GM18873 (cell line): ENCODE measurements at regions not wholly inside any gene's neighbourhood (a gene's known extent, or its start where the extent isn't known, plus 50 kb on each side); places are given as distances from the start of the nearest gene placed in this dataset.
"Not testable (repeated sequence)": the region's sequence is repeated elsewhere in the genome, so short reads cannot be mapped to it uniquely, and the experiment has no call there.

Source experiments
- ATAC-seq: cut with Tn5 transposase; IDR thresholded peaks from one replicate; pipeline ENCODE4 v1.9.1; 2021; ENCODE audit warnings: mild to moderate bottlenecking, moderate library complexity, moderate number of reproducible peaks; ENCODE audit not compliant: unreplicated experiment, low FRiP score

DNA sequence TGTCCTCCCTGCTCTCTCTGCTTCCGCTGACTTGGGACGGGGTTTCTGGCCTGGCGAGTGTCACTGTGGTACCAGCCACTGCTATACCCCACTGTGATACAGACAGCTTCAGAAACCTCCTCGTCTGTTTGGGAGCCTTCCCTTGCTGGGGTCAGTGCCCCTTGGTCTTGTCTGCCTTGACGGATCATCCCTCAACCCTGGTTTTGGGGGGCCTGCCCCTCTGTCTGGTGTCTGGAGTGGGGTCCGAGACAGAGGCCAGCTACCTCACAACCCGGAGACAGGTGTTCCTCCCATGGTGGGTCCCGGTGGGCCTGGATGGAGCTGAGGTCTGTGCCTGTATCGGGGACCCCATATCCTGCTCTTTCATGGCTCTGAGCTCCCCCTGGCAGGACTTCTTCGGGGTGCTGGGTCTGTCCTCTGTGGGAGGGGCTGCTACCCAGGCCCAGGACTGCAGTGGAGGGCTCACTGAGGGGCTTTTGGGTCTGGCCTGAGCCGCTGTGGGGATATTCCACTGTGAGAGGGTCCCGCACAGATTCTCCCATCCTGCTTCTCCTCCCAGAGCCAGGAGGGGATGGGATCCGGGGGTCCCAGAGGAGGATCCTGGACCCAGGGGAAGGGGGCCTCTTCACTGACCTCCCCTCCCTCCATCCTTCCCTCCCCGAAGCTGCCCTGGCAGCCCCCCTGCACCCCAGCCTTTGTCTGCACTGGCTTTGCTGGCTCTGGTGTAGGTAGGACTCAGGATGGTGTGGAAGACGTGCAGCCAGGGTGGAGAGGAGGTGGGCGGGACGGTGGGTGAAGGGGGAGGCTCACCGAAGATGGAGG is 365.5 kb downstream of the TMEM121 start:
- ATAC-seq: no peak

DNA sequence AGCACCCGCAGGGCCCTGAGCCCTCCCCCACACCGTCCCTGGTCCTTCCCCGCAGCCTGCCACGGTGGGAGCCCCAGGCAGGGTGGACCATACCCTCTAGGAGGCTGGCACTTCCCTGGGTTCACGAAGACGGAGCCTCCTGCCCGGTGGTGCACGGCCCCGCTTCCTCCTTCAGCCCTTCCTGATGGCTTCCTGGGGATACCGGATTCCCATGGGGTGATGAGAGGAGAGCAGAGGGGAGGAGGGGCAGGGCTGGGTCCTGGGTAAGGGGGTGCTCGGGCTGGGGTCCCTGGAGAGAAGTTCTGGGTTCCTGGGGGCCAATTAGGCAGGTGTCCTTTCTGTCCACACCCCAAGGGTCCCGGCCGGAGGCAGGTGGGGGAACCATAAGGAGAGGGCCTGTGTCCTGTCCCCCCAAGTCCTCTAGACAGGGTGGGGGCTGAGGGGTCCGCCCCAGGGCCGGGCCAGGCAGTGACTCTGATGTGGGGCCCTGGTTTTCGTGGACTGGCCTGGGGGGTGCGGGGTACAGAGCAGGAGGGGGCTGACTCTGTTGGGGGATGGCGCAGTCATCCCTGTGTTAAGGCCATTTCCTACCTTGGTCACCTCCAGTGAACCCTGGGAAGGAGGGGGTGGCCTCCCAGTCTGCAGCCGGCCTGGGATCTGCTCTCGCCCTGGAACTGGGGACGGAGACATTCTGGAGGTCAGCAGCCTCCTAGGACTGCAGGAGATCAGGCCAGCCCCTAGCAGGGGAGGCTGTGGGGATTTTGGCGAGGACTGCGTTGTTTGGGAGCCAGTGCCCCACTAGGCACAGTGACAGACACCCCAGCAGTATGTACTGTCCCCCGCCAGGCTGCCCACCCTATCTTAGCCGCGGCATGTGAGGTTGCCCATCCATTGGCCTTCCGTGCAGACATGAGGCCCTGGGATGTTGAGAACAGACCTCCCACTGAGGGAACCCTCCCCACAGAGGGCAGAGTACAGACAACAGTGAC is 366.4 kb downstream of the TMEM121 start:
- not testable (repeated sequence) for ATAC-seq

DNA sequence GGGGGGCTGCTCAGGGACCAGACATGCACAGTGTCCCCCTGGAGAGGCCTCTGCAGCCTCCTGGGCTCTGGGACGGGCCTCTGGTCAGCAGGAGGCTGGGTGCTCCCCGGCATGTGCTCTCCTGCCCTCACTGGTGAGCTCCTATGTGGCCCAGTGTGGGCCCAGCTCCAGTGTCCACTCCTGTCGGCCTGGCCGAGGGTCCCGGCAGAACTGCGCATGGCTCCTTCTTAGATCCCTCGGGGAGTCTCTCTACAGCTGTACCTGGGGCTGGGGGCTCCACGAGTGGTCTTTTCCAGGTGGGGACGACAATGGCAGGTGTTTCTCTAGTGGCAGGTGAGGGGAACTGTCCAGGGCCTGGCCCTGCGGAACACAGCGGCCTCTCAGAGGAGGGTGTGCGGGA is 367.3 kb downstream of the TMEM121 start:
- not testable (repeated sequence) for ATAC-seq

DNA sequence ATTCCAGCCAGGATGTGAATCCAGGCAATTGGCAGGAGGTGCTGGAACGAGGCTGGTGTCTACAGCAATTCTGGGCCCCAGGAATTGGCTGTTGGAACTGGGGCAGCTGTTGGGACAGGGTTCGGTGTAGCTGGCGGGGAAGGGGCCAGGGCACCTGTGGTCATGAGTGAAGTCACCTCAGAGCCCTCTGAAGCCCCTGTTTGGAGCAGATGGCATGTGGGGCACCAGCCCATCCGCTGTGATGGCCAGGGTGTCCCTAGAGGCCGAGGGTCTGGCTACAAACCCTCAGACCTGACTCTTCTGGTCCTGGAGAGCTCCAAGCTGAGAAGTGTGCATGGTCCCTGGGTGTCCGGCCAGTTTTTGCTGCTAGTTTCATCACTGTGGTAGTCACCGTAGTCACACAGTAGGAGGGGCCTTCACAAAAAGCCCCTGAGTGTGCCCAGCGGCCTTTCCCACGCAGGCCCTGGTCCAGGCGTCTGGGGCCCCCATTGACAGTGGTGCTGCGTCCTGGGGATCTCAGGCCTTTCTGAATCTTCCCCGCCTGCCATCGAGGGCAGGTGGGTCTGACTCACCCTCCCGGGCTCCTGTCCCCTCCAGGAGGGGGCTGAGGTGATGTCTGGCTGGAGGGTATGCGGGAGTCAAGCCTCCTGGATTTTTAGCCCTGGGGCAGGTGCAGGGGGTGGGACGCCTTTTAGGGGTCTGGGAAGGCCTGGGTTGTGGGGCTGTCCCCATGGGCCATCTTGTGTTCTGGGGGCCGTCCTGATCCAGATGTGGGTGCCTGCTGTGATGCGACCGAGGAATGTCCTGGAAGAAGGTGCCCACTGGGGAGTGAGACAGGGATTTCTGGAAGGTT is 368.0 kb downstream of the TMEM121 start:
- no peak for ATAC-seq

DNA sequence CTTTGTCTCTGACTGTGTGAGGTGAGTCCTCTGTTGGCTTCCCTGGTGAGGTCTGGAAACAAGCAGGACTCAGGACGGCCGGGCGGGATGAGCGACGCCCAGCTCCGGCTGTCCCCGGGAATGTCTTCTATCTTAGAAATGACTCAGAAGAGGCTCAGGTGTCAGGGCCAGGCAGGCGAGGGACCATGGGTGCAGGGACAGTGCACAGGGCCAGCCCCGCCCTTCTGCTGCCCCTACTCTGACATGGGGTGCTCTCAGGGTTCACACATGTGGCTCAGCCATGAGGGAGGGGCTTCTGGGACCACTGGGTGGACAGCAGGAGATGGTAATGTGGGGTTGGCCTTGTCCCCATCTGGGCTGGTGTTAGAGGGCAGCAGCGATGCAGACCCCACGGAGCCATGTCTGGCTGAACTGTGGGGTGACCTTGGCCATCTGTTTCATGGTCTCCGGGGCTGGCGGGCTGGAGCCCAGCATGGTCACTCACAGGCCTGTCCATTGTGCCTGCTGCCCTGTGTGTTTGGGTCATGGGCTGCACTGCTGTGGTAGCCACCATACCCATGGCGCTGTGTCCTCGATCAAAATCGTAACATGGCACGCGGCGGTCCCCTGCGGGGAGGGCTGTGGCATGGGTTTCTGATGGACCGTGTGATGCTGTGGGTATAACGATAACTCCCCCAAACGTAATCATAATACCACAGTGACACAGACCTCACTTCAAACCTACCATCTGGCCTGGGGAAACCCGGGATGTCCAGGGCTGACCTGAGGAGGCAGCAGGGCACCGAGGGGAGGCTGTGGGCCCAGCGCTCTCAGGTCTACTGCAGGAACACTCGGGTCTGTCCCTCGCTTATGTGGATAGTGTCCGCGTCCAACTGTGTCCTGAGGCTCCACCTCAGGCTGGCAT is 368.8 kb downstream of the TMEM121 start:
- no peak for ATAC-seq

DNA sequence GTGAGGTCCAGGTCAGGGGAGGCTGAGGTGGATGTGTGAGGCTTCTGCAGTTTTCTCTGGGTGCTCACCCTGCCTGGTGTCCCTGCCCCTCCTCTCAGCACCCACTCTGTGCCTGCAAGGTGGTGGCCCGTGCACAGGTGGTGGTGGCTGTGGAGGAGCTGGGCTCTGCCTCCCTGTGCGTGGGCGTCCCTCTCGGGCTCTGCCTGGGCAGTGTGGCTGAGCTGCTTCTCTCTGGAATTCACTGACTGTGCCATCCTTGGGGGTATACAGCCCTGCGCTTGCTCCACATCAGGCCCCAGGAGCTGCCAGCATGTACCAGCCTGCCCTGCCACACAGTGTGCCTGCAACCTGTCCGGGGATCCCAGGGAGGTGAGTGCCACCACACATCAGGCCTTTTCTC is 369.8 kb downstream of the TMEM121 start:
- not testable (repeated sequence) for ATAC-seq

DNA sequence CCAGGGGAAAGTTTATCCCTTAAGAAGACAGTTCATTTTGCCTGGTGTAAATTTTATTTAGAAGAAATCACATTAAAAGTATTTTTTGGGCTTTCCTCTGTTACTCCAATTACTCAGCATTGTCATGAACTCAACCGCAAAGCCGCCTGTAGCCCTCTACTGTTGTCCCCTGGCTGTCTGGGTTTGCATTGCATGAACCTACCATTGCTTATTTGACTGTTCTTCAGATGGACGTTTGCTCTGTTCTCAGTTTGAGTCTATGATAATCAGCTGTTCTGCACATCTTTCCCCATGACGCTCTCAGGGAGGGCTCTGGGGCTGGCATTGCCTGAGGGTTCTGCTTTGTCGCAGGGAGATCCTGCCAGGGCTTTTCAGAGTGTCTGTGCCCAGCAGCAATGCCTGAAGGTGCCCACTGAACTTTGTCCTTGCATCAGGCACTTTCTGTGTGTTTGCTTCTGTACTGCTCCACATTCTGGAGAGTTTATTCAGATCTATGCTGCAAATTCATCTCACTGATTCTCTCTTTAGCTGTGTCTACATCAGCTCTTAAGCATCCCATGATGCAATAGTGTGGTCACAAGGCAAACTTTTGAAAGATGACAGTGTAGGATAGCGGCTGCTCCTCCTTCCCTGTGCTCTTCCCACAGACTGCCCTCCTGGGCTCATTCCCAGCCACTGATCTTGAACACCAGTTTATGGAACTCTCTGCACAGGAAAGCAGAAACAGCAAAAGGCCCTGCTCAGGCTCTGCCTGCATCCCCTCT is 370.8 kb downstream of the TMEM121 start:
- ATAC-seq: not testable (repeated sequence)

DNA sequence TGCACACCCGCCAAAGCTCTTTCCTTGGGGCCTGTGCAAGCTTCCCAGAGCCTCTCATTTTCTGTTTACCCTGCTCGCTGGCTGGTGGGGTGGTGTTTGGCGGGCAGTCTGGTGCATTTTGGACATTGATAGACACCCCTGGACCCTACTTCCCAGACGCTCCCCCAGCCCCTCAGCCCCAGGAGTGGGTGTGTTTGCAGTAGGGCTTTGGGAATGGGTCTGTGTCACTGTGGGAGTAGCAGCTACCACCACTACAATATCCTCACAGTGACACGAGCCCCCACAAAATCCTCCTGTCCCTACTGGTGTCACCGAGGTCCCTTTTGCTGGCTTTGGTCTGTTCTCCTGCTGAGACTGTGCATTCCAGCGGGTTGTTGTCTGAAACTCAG is 371.3 kb downstream of the TMEM121 start:
- no peak for ATAC-seq

DNA sequence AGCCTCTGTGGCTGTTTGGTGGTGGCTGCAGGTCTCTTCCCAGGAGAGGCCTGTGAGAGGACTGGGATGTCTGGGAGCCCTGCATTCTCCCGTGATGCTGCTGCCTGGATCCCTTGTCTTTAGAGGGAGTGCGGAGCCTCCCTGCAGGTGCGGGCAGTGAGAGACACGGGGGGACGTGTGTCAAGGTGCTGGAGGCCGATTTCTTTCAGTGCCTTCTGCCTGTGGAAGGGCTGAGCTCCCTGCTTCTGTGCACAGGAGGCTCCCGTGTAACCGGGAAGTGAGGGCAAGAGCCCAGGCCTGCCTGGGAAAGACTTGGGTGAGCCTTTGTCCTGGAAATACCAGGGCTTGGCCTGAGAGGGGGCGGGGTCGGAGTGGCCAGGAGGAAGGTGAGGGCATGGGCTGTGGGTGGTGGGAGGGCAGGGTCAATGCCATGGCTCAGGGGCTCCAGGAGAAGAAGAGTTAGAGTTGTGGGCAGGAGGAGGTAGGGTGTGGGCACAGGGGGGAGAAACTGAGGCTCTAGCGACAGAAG is 372.2 kb downstream of the TMEM121 start:
- ATAC-seq: no peak

DNA sequence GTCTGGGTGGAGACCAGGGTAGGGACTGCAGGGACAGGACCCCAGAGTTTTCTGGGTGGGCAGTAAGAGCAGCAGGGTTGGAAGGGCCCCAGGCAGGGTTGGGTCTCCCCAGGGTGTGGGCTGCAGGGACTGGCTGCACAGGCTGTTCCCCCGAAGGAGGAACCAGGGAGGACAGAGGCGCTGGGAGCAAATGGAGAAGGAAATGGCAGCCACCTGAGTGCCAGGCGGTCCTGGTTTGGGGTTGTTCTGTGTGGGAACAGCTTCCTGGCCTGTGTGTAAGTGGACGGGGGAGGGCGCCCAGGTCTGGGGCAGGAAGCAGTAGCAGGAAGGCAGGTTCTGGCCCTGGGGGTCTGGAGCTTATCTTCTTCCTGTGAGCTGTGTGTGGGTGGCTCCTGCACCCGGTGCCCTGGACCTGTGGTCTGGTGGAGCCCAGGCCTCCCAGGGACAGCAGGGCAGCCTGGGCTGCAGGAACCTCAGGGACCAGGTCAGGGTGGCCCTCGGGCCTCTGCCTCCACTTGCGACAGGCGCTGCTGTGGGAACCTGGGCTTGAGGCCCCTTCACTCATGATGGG is 372.8 kb downstream of the TMEM121 start:
- ATAC-seq: no peak

DNA sequence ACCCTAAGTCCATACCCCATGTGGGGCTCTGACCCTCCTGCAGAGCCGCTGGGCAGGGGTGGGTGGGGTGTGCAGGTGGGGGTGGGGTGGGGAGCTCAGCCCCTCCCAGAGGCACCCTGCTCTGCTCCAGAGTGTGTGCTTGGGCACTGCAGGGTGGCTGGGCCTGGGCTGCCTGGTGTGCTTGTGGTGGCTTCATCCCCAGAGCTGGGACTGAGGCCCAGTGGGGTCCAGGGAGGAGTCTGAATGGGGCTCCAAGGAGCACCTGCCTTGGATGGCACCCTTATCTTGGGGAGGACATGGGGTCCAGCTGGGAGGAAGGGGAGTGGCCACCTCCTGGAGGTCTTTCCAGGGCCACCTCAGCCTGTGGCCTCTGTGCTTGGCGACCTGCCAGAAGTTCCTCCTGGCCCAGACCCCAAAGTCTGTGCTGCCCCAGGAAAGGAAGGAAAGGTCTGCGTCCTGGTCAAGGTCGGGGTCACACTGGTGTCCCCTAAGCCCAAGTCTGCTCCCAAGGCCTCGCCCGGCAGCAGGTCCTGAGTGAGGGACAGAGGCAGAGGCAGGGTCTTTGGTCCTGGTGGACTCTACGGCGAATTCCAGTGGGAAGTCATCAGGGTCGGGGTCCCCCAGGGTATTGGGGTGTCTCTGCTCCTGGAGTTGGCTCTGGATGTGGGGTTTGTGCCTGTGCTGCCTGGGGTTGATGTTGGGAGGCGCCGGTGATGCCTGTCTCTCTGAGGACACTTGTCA is 373.4 kb downstream of the TMEM121 start:
- no peak for ATAC-seq

DNA sequence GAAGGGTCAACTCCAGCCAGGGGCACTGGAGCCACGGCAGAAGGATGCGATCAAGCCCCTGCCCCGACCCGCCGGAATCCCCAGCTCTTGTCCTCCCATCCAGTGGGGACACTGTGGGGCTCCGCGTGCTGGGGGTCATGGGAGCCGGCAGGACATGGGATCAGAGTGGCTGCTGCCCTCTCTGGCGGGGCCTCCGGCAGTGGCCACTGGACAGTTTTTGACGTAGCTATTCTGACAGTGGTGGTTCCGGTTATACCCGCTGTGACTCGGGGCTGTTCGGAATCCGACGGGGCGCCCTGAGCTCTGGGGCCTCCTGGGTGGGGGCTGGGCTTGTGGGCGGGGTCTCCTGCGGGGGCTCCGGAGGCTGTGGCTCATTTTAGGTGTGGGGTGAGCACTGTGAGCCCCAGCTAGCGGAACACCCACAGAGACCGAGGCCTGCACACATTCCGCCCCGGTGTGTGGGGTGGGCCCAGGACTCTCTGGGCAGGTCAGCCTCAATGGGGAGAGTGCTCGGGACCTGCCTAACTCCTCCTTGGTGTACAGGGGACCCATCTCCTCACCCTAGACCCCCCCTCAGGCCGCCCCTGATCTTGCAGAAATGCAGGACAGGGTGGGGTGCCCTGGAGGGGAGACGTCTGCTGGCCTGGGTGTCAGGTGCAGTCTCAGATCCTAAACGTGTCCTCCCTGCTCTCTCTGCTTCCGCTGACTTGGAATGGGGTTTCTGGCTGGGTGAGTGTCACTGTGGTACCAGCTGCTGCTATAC is 374.2 kb downstream of the TMEM121 start:
- no peak for ATAC-seq

DNA sequence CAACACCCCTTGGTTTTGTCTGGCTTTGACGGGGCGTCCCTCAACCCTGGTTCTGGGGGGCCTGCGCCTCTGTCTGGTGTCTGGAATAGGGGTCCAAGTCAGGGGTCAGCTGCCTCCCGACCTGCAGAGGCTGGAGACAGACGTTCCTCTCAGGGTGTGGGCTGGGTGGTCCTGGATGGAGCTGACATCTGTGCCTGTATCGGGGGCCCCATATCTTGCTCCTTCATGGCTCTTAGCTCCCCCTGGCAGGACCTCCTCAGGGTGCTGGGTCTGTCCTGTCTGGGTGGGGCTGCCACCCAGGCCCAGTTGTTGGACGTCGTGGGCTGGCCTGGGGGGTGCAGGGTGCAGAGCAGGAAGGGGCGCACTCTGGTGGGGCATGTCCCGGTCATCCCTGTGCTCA is 374.8 kb downstream of the TMEM121 start:
- no peak for ATAC-seq

DNA sequence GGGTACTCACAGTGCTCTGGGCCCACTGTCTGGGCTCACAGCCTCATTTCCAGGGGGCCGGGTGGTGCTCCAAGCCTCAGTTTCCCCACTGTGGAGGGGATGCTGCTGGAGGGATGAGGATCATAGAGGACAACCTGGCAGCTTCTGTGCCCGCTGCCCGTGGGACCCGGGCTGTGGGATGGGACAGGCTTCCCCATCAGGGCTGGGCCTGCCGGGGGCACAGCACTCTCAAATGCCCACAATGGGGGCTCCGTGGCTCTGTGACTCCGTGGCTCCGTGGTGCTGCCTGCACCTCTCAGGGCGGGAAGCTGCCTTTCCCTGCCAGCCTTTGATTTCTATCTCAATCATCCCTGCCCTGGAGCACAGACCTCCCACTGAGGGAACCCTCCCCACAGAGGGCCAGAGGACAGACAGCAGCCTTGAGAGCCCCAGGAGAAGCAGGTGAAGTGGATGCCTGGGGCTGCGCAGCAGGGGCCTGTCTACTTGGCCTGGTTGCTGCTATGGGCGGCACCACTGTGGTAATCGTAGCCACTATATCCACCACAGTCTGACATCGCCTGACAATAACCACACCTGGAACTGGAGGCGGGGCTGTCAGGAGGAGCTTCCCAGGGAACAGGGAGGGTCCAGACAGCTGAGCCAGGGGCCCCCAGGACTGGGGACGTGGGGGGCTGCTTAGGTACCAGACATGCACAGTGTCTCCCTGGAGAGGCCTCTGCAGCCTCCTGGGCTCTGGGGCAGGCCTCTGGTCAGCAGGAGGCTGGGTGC is 375.9 kb downstream of the TMEM121 start:
- no peak for ATAC-seq

DNA sequence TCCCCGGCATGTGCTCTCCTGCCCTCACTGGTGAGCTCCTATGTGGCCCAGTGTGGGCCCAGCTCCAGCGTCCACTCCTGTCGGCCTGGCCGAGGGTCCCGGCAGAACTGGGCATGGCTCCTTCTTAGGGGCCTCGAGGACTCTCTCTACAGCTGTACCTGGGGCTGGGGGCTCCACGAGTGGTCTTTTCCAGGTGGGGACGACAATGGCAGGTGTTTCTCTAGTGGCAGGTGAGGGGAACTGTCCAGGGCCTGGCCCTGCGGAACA is 376.4 kb downstream of the TMEM121 start:
- not testable (repeated sequence) for ATAC-seq

DNA sequence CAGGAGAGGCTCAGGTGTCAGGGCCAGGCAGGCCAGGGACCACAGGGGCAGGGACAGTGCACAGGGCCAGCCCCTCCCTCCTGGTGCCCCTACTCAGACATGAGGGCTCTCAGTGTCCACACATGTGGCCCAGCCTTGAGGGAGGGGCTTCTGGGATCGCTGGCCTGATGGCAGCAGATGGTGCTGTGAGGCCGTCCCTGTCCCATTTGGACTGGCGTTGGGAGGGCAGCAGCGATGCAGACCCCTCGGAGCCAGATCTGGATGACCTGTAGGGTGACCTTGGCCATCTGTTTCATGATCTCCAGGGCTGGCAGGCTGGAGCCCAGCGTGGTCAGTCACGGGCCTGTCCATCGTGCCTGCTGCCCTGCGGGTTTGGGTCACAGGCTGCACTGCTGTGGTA is 377.6 kb downstream of the TMEM121 start:
- ATAC-seq: no peak
